GM21717 (cell line): ENCODE measurements at regions not wholly inside any gene's neighbourhood (a gene's known extent, or its start where the extent isn't known, plus 50 kb on each side); places are given as distances from the start of the nearest gene placed in this dataset.

Experiments used
- ATAC-seq: cut with Tn5 transposase; IDR thresholded peaks from one replicate; pipeline ENCODE4 v1.9.1; 2021; ENCODE audit warnings: mild to moderate bottlenecking, moderate library complexity; ENCODE audit not compliant: unreplicated experiment

DNA sequence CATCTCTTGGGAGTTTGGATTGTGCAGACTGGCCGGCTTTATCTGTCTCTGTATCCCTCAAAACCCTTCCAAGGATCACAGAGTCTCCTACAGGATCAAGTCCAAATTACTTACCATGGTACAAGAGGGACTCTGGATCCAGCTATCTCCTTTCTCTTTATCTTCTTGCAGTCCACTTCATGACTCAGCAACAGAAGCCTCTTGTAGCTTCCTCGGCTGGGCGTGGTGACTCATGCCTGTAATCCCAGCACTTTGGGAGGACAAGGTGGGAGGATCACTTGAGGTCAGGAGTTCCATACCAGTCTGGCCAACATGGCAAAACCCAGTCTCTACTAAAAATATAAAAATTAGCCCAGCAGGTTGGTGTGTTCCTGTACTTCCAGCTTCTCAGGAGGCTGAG is 189.7 kb downstream of the BCAT1 start:
- ATAC-seq = no peak

DNA sequence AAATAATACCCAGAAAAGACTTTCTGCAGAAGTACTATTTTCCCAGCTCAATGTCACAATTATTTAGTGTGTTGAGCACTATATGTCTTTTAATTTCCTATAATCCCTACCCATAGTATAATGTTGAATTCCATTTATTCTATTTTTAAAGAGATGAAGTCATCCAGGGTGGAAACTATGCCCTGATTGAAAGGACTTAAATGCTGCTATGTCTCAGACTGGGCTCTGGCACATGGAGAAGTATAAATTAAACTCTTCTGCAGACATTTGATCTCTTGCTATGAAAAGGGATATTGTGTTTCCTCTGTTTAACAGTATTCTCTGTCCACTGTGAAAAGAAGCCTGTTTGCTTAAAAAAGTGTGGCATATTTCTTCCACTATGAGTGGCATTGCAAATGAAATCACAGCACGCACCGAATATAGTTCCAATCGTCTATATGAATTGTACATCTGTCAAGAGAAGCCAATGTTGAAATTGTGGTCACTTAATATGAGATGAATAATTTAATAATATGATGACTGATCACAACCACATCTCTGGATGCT is 192.3 kb downstream of the BCAT1 start:
- no peak for ATAC-seq

DNA sequence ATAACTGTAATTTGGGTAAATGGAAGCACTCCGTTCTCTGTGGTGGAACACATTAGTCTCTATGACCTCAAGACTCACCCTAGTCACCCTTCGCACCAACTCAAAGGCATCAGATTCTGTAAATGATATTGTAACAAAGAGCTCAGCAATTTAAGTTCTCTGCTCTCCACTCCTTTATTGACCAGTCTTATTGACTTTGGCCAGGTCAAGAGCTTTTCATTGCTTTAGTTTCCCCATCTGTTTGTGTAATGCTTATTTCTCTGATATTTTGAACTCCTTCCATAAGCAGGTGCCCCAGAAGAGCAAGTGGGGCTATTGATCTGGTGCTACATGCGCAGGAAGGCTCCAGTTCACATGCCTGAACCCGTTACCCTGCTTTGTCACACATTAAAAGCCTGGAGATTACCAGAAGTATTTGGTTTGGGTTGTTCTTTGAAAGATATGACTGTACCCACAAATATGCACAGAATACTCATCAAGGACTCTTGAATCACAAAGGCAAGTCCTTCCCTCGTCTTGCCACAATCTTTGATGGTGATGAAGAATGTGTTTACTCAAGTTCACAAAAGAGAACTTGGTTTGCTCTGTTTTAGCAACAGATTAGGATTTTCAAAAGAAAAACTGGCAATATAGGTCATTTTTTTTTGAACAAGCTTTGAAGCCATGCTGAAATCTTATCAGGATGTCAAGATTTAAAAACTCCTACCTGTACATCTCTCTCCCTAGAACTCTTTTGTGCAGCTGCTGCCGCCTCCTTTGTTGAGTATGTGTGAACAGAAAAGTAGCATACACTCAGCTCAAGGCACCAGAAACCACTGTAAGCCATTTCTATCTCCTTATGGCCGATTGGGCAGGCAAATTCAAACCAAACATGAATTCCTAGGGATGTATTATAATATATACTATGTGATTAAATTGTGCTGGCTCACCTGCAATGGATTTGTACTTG is 193.9 kb downstream of the BCAT1 start:
- no peak for ATAC-seq

DNA sequence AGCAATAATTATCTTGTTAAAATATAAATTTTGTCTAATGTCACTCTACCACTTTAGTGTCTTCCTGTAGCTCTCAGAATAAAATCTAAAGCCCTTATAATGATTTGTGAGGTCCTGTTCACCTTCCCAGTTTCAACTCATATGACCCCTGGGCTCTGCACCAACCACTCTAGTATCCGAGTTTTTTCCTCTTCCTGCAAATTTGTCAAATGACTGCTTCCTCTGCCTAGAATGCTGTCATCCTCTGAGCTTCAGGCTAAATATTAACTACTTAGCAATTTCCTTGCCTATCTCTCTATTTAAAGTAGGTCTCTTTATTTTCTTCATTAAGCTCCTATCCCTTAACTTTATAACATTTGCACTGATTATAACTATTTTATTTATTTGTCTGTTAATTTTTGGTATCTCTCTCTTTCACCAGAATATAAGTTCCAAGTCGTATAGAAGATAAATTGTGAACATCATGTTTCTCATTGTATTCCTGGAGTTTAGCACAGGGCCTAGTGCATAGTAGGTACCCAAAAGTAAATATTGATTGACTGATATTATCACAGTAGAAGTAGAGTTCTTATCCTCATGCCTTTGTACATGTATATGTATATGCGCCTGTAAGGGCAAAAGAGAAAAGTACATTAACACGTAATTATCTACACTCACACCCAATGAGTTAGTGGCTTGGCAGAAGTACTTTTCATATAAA is 196.0 kb downstream of the BCAT1 start:
- ATAC-seq = no peak

DNA sequence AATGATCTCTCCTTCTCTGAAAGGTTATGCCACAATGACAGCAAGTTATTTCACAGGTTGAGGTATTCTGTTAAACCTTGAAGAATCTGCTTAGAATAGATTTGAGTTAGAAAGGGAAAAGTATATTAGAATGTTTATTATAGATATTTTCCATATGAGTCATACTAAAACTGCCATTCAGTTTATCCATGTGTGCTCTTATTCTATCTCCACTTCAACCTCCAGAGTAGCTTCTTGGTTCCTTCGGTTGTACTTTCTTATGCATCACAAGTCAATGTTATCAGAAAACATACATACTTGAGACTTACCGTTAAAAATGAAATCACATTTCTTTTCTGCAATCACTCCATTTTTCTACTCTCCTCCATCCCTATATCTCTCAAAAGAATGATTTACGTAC is 197.7 kb downstream of the BCAT1 start:
- ATAC-seq = no peak

DNA sequence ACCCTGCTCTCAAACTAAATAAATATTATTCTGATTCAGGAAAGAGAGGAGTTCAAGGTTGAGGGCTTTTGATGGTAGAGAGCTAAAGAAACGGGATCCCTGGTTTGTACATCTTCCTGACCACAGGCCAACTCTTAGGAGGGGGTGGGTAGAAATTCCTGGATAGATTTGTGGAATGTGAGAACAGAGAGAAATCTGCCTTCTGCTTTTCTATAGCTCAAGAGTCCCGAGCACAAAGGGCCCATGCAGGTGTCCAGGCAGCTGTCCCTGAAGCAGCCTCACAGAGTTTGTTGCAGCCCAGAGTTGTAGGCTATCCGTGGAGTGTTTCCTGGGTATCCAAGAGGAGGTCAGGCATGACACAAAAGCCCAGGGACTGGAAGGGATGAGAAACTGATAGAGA is 198.6 kb downstream of the BCAT1 start:
- no peak for ATAC-seq

DNA sequence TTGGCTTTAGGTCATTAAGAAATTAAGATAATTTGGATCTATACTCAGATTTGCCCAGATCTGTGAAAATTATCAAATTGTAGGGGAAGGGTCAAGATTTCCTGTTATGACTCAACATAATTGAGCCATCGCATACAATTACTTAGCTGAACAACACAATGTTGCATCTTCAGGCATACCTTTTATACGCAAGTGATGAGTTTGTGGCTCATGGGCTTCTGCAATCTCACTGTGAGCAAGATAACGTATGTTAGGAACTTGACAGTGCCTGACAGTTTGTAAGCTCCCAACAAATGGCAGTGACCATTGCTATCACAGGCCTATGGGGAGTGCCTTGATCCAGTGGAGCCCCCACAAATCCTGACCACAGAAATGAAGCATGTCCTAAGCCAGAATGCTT is 199.7 kb downstream of the BCAT1 start:
- ATAC-seq = no peak

DNA sequence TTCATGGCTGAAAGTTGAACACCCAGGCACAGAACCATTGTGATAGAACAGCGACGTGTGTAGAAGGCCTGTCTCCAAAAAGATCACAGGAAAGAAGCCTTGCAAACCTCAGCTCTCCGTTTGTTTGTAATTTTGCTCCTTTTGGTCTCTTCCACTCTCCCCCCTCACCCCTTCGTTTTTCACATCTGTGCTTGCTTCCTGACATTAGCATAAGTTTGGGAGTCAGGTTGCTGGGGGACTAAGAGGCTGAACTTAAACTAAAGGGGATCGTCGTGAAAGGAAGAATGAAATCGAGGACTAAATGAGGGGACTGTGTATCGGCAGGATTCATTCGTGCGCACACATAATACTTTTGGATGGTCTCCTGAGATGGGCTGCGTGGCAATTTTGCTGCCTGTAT is 200.6 kb downstream of the BCAT1 start:
- no peak for ATAC-seq

DNA sequence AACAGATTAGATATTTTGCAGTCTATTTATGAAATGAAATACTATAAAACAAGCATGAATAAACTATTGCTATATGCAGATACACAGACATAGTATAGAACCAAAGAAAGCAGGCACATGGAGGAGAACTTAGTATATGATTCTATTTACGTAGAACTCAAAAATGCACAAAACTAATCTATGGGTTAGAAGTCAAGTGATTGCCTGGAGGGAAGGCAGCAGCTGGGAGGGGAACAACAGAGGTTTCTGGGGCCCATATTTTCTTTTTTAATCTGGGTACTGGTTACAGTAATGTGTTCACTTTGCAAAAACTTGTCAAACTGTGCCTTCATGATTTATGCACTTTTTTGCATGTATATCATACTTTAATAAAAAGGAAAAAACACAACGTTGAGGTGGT is 202.0 kb downstream of the BCAT1 start:
- no peak for ATAC-seq

DNA sequence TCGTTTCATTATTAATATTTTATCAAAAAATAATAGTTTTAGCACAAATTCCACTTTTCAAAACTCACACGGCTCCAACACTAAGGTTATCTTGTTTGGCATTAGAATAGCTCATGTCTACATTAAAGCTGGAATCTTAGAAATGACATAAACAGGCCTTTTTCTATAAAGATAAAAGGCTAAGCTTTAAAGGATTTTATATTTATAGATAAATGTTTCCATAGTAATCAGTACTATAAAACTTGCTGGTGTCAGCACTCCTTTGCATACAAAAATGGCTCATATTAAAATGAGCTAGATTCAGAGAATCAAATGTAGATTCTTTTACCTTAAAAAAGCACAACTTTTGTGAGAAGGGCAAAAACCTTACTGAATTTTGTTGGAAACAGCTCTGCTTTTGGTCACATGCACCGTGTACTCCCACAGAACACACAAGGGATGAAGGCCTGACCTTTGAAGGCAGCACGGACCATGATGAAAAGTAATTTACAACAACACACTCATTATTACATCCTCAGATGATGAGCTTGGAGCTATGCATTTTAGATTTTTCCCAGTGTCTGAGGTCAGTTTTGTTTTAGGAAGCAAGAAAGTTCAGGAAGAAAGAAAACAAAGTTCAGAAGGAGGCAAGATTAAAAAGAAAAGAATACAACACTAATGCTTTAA is 202.8 kb downstream of the BCAT1 start:
- ATAC-seq = no peak

DNA sequence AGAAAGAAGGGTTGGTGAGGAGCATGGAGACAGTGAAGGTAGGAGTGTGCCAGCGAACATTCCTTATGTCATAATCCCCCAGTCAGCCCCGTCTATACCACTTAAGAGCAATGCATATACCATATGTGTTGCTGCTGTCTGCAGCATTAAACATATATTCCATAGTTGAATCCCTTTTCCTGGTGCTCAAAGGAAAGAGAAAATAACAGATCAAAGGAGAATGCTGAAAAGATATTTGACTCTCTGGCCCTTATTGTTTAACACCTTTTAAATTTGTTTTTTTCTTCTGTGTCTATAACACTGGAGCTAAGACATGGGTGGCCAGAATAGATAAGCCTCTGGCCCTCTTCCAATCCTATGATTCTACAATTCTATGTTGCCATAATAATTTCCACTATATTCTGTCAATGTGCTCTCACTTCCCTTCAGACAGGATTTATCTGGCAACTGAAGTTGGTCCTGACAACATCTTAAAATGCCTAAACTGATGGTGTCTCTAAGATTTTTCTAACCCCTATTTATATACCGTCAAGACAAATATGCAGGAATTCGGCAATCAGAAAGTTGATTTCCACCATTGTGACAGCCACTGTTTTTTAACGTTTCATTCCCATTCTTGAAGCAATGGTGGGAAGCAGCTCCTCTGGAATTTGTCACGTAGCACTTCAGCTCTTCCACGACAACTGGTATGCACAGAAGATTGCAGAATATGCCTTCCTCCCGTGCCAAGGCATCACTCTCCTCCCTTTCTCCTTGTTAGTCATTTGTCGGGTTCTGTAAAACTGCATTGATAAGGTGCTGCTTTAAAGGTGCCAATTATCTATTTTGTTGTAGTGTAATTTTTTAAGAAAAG is 204.7 kb downstream of the BCAT1 start:
- ATAC-seq = no peak

DNA sequence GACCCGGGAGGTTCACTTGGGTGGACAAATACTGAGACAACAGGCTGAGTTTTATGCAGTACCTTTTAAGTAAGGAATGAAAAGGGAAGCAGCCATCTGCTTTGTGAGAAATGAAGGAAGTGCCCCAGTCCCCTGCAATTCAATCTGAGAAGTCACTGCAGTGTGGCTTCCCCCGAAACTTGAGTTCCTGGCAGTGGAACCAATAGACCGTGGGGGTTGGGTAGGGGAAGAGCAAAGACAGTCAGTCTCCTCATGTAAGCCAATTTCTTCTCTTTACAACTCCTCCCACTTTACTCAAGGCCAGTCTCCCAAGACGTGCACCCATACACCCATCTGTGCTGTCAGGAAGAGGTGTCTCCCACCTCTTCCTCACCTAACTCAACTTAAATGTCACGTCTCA is 206.5 kb downstream of the BCAT1 start:
- peak; percentile 93 for ATAC-seq

DNA sequence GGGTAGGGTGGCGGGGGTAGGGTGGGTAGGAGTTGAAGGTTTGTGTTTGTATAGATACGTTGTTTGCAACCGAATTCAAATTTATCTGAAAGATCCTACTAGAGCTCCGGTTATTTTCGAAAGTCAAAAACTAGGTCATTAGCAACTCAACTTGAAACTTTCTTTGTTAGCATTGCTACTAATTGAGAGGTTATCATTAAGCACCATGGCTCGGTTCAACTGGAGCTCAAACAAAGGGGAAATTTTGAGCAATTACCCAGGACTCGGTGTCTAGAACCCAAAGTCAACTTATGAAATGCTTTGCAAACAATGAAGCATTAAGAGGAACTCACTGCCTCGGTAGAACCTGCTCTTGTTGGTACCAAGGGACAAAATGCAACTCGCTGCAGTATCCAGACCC is 207.7 kb downstream of the BCAT1 start:
- peak; percentile 36 for ATAC-seq

DNA sequence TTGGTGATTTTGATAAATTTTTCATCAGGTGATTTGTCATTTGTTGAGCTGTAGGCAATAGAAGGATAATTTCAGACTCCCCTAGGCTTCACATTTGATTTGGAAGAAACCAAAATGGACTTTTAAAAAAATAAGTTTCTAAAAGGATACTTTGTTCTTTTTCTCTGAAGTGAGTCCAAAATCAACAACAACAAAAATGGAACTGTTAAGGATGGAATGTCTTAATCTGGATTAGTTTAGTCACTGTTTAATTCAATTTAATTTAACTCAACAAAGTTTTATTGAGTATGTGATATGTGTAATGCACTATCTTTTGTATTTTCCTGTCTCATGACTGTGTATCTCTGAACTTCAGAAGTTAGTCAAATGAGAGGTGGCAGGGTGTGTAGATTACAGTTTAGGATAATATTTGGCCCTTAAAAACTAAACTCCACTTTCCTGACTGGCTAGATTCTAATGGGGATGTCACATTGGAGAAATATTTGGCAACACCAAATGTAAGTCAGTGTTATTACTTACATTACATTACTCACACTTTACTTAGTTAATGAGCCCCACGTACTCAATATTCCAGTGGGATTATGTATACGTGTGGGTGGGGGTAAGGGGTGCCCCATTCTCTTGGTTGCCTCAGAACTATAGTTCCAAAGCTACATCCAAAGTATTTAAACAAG is 209.7 kb downstream of the BCAT1 start:
- no peak for ATAC-seq

DNA sequence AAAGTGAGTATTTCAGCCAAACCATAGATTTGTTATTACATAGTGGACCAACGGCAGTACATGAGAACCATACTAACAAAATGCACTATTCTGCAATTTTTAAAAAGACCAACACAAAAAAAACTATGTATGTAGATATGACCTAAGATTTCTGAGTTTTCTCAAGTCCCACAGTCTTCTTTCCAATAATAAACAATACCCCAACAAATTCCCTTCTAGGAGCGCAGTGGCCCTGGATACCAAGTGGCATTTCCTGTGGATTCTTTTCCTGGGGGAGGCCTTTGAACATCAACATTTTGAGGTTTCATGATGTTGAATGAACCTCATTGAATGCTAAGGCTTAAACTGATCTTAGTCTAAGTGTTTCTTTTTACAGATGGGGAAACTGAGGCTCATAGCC is 210.5 kb downstream of the BCAT1 start:
- ATAC-seq = no peak

DNA sequence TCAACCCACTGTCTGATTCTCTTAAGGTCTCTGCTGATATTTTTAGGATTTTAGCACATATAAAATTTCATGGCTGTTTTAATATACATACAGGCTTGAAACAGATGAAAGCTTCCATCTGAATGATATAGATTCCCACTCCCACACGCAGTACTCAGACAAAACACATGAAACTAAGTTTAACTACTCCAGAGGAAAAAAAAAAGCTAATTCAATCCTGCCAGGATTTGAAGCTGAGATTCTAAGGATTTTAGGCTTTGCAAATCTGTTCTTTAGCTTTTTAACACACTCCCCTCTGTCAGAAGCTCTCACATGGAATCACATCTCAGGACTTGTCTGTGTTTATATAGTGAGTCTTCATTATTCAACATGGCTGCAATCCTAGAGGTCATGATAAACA is 217.3 kb downstream of the BCAT1 start:
- ATAC-seq = no peak

DNA sequence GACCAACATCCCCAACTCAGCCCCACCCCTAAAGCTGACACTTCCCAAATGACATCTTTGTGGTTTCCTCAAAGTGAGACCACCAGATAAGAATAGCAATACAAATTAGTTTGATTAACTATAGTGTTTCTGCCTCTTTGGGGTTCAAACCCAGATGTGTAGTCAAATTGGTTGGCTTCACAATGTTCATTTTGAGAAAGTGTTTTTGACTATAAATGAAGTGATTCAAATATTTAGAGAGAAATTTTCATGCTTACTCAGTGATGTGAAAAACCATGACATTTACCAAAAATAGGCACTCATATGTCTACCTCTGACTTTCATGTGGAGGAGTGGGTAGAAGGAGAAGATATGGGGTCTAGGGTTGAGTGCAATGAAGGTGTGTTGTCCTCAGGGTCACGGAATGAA is 218.4 kb downstream of the BCAT1 start:
- peak; percentile 67 for ATAC-seq

DNA sequence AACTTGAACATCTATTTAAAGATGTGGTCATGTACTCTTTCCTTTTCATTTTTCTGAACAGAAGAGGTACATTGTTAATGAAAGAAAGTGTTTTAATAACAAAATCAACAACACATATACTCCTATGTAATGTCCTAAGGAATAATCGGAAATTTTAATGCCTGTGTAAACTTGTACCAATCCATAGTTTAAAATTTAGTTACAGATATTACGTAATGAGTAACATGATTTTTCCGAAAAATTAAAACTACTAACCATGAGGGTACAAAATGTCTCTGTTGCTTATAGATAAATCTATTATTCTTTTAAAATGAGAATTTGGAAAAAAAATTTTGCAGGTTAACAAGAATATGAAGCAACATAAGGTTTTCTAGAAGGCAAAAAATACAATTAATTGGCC is 220.1 kb downstream of the BCAT1 start:
- ATAC-seq = no peak

DNA sequence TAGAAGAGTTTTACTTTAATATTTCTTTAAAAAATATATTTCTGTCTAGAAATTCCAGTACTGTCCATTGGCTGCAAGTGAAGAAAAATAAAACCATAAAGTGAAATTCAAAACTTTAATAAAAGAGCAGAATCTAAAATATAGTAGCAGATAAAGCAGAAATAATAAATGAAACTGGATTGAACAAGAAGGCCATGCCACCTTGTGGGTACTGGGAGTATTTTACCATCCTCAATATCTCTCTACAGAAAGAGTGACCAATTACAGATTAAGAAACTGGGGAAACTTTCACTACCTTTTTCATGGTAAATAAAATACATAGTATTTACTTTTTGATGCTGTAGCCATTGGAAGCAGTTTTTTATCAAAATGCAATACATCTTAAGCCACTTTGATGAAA is 220.5 kb downstream of the BCAT1 start:
- no peak for ATAC-seq

DNA sequence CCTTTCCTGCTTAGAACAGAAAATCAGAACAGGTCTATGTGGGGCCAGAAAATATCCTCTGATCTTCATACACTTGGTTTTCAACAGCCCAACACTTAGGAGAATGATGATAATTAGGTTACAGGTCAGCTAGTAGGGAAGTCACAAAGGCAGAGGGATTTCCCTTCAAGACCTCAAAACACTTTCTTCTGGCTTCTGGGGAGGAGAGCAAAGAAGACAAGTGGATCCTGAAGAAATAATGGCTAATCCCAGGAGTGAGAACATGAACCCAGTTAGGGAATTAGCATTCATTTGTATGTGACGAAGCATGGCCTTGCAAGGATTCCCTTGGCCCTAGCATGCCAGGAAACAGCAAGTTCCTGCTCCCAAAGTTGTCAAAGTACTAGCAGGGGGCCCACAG is 223.3 kb downstream of the BCAT1 start:
- ATAC-seq = no peak
